ENCODE measurements at regions not wholly inside any gene's neighbourhood (a gene's known extent, or its start where the extent isn't known, plus 50 kb on each side); places are given as distances from the start of the nearest gene placed in this dataset.

- TF ChIP-seq ZBTB11 (CRISPR knock-in tag; IDR thresholded peaks at IDR 0.05) (no peak), ZNF449 (CRISPR knock-in tag; IDR thresholded peaks at IDR 0.05) (no peak), ZNF518B (CRISPR knock-in tag; IDR thresholded peaks at IDR 0.05) (no peak), TCF15 (CRISPR knock-in tag; IDR thresholded peaks at IDR 0.05) (no peak), TARDBP (IDR thresholded peaks at IDR 0.05) (no peak), MLLT1 (IDR thresholded peaks at IDR 0.05) (no peak), SRSF3 (IDR thresholded peaks at IDR 0.05; ENCODE audit: insufficient read depth, low read length) (no peak), ZBTB1 (CRISPR knock-in tag; IDR thresholded peaks at IDR 0.05; ENCODE audit: borderline replicate concordance, low read depth) (no peak), ZNF143 (CRISPR knock-in tag; IDR thresholded peaks at IDR 0.05) (no peak), ZNF655 (CRISPR knock-in tag; IDR thresholded peaks at IDR 0.05) (no peak), ZNF436 (CRISPR knock-in tag; IDR thresholded peaks at IDR 0.05) (no peak), MAX (CRISPR knock-in tag; IDR thresholded peaks at IDR 0.05) (no peak), GATAD2A (IDR thresholded peaks at IDR 0.05) (no peak), NFE2 (IDR thresholded peaks at IDR 0.05; ENCODE audit: low read depth) (no peak)
Measured at GRCh38 chr22:19582033-19582693, 58.0 kb upstream of the CLDN5 start (continued).
